ENCODE measurements at regions not wholly inside any gene's neighbourhood (a gene's known extent, or its start where the extent isn't known, plus 50 kb on each side); places are given as distances from the start of the nearest gene placed in this dataset.

GRCh38 chr14:100988411-100988900 lies 84.9 kb upstream of the RTL1 start:
- no peaks in the 10 kb centered on the region for H3K9me3 ChIP-seq
- H3K27me3 ChIP-seq = no peaks in the 10 kb centered on the region
- 89% methylated on average over 5 of the region's 5 CpGs for WGBS
- H3K4me3 ChIP-seq = no peak overlapping the region
- no peak overlapping the region for H3K27ac ChIP-seq
- DNase-seq (ENCODE audit: low spot score in 2 of 2) = no peak
- no peak for TF ChIP-seq CTCF (IDR thresholded peaks at IDR 0.05)
- H3K36me3 ChIP-seq = no peaks in the 10 kb centered on the region
- no peaks in the 10 kb centered on the region for H3K4me1 ChIP-seq

- no peak for DNase-seq (ENCODE audit: low spot score in 2 of 2)
- H3K4me1 ChIP-seq = no peaks in the 10 kb centered on the region
- no peak overlapping the region for H3K27ac ChIP-seq
- no peaks in the 10 kb centered on the region for H3K27me3 ChIP-seq
- H3K36me3 ChIP-seq = no peaks in the 10 kb centered on the region
- no peak for TF ChIP-seq CTCF (IDR thresholded peaks at IDR 0.05)
- TF ChIP-seq EP300 (IDR thresholded peaks at IDR 0.05) = no peak
- TF ChIP-seq POLR2AphosphoS5 (IDR thresholded peaks at IDR 0.05) = no peak
- no peak for TF ChIP-seq POLR2A (IDR thresholded peaks at IDR 0.05)
- H3K4me3 ChIP-seq = no peak overlapping the region
- WGBS = 92% methylated on average over 4 of the region's 4 CpGs
- H3K9me3 ChIP-seq = no peaks in the 10 kb centered on the region
Measured at GRCh38 chr14:100988956-100989355, 85.4 kb upstream of the RTL1 start.

- H3K4me3 ChIP-seq = no peak overlapping the region
- H3K27ac ChIP-seq = no peak overlapping the region
- H3K36me3 ChIP-seq = no peaks in the 10 kb centered on the region
- TF ChIP-seq POLR2AphosphoS5 (IDR thresholded peaks at IDR 0.05) (no peak), POLR2A (IDR thresholded peaks at IDR 0.05) (no peak), CTCF (IDR thresholded peaks at IDR 0.05) (no peak), EP300 (IDR thresholded peaks at IDR 0.05) (no peak)
- H3K27me3 ChIP-seq = no peaks in the 10 kb centered on the region
- WGBS = 90% methylated on average over 1 of the region's 1 CpG
- DNase-seq (ENCODE audit: low spot score in 2 of 2) = no peak
- no peaks in the 10 kb centered on the region for H3K4me1 ChIP-seq
- no peaks in the 10 kb centered on the region for H3K9me3 ChIP-seq
Measured at GRCh38 chr14:100989924-100990323, 86.4 kb upstream of the RTL1 start.

GRCh38 chr14:100994082-100994481 lies 90.6 kb upstream of the RTL1 start:
- Histone ChIP-seq H3K27me3 (no peaks in the 10 kb centered on the region), H3K4me3 (no peak overlapping the region), H3K9me3 (no peaks in the 10 kb centered on the region), H3K36me3 (no peaks in the 10 kb centered on the region), H3K27ac (no peak overlapping the region), H3K4me1 (no peaks in the 10 kb centered on the region)
- whole genome bisulfite sequencing = 59% methylated on average over 5 of the region's 5 CpGs
- DNase-seq (ENCODE audit: low spot score in 2 of 2) = no peak
- no peak for TF ChIP-seq EP300 (IDR thresholded peaks at IDR 0.05)
- no peak for TF ChIP-seq POLR2AphosphoS5 (IDR thresholded peaks at IDR 0.05)
- no peak for TF ChIP-seq CTCF (IDR thresholded peaks at IDR 0.05)

- Histone ChIP-seq H3K4me3 (no peak overlapping the region), H3K9me3 (no peaks in the 10 kb centered on the region), H3K27me3 (no peaks in the 10 kb centered on the region), H3K36me3 (no peaks in the 10 kb centered on the region), H3K4me1 (no peaks in the 10 kb centered on the region), H3K27ac (no peak overlapping the region)
- 78% methylated on average over 3 of the region's 3 CpGs for WGBS
- no peak for DNase-seq (ENCODE audit: low spot score in 2 of 2)
- TF ChIP-seq POLR2AphosphoS5 (IDR thresholded peaks at IDR 0.05) (no peak), CTCF (IDR thresholded peaks at IDR 0.05) (no peak), EP300 (IDR thresholded peaks at IDR 0.05) (no peak), POLR2A (IDR thresholded peaks at IDR 0.05) (no peak)
Measured at GRCh38 chr14:100994756-100995330, 91.3 kb upstream of the RTL1 start.

Data from suprapubic skin (tissue), 4 donors.